Type B pancreatic cell (in vitro differentiated cells): ENCODE measurements at regions not wholly inside any gene's neighbourhood (a gene's known extent, or its start where the extent isn't known, plus 50 kb on each side); places are given as distances from the start of the nearest gene placed in this dataset.

Experiments
- DNase-seq: peaks from one replicate; pipeline ENCODE4 v3.0.0; 2021; ENCODE audit warnings: mixed read lengths; ENCODE audit not compliant: unreplicated experiment; ENCODE audit errors: extremely low spot score
- H3K27ac Mint-ChIP-seq: 2 replicates; pipeline ENCODE4 v1.8.0; 2021; ENCODE audit warnings: mild to moderate bottlenecking, mixed read lengths
- H3K27me3 Mint-ChIP-seq: 2 replicates; pipeline ENCODE4 v1.8.0; 2021; ENCODE audit warnings: mixed read lengths
- H3K36me3 Mint-ChIP-seq: 2 replicates; pipeline ENCODE4 v1.8.0; 2021; ENCODE audit warnings: mixed read lengths
- H3K4me1 Mint-ChIP-seq: one replicate; pipeline ENCODE4 v1.8.0; 2021; ENCODE audit warnings: mixed read lengths; ENCODE audit not compliant: unreplicated experiment
- H3K4me3 Mint-ChIP-seq: 2 replicates; pipeline ENCODE4 v1.8.0; 2021; ENCODE audit warnings: mild to moderate bottlenecking, mixed read lengths
- H3K9me3 Mint-ChIP-seq: 2 replicates; pipeline ENCODE4 v1.8.0; 2021; ENCODE audit warnings: mixed read lengths
- TF ChIP-seq, protein P1 (sequence below): fragments of 200-600 bp; sonication (generic); conservative IDR thresholded peaks from 2 replicates; pipeline ENCODE4 v1.5.0; 2021; ENCODE audit warnings: antibody characterized with exemption, mild to moderate bottlenecking

DNA sequence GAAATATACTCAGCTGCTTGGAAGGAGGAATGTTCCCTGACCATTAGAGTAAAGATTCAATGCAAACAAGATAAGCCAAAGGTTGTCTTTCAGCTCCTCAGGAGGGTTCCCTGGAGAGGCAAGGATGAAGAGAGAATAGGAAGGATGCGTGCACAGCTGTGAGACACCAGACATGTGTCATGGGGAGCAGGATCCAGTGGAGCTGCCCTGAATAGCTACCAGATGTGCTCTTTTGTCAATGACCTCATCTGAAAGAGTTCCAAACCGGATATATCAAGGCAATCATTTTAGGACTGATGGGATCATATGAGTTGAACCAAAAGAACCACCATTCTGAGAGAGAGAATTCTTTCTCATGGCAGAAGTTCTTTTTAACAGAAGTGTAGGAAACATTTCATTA is 490.6 kb downstream of the IRS1 start:
- Mint-ChIP-seq H3K27me3 (no peaks in the 10 kb centered on the region), H3K9me3 (peaks cover 6% of the 10 kb centered on the region), H3K36me3 (no peaks in the 10 kb centered on the region), H3K27ac (no peak overlapping the region), H3K4me3 (no peak overlapping the region), H3K4me1 (peaks cover 10% of the 10 kb centered on the region)
- TF ChIP-seq, protein P1, sequence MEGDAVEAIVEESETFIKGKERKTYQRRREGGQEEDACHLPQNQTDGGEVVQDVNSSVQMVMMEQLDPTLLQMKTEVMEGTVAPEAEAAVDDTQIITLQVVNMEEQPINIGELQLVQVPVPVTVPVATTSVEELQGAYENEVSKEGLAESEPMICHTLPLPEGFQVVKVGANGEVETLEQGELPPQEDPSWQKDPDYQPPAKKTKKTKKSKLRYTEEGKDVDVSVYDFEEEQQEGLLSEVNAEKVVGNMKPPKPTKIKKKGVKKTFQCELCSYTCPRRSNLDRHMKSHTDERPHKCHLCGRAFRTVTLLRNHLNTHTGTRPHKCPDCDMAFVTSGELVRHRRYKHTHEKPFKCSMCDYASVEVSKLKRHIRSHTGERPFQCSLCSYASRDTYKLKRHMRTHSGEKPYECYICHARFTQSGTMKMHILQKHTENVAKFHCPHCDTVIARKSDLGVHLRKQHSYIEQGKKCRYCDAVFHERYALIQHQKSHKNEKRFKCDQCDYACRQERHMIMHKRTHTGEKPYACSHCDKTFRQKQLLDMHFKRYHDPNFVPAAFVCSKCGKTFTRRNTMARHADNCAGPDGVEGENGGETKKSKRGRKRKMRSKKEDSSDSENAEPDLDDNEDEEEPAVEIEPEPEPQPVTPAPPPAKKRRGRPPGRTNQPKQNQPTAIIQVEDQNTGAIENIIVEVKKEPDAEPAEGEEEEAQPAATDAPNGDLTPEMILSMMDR = no peak
- no peak for DNase-seq

DNA sequence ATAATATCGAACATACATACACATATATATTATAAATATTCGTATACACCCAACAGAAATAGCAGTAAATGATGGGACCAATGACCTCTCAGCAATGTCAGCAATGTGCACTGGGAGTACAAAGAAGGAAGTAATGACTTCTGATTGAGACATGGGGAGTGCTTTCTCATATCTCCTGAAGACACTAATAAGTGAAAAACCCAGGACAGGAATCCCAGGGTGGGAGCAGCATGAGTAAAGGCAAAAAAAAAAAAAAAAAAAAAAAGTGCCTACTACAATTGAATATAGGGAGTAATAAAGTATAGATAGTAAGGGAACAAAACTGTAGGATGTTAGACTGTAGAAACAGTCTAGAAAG is 491.3 kb downstream of the IRS1 start:
- Mint-ChIP-seq H3K27ac (no peak overlapping the region), H3K4me3 (no peak overlapping the region), H3K27me3 (no peaks in the 10 kb centered on the region), H3K36me3 (no peaks in the 10 kb centered on the region), H3K9me3 (peaks cover 6% of the 10 kb centered on the region), H3K4me1 (peaks cover 10% of the 10 kb centered on the region)
- TF ChIP-seq, protein P1 = no peak
- no peak for DNase-seq

DNA sequence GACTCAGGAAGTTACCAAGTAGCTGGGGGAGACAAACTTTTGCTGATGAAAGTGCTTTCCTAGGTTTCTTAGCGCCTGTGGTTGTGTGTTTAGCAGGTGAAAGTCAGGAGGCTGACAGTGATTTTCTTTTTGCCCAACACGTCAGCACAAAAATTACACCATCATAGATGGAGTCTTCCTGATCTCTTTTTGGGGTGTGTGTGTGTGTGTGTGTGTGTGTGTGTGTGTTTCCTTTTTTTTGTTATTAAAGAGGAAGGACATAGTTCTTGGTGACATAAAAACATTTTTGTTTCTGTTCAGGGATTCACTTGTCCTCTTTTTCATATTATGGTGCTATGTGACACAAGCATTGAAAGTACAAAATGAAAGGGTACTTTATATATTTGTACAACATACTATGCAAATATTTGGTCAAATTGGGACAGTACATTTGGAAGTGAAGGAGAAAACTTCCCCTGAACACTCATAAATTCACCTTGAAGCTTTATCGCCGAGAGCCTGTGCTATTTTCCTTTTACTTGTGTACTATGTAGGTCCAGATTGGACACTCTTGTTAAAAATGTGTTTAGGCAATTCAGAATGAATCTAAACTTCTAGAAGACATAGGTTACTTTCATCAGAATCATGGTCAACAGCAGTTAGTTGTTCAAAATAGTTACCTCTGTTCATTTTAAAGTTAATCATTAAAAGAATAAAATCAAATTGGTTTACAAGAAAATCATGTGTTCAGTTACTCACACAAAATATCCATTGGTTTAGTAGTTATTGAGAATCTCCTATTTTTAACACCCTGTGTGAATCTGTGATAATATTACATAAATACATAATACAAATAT is 491.9 kb downstream of the IRS1 start:
- peaks cover 6% of the 10 kb centered on the region for H3K9me3 Mint-ChIP-seq
- TF ChIP-seq, protein P1 = no peak
- no peak for DNase-seq
- no peak overlapping the region for H3K27ac Mint-ChIP-seq
- no peak overlapping the region for H3K4me3 Mint-ChIP-seq
- peaks cover 10% of the 10 kb centered on the region for H3K4me1 Mint-ChIP-seq
- no peaks in the 10 kb centered on the region for H3K36me3 Mint-ChIP-seq
- H3K27me3 Mint-ChIP-seq = no peaks in the 10 kb centered on the region

DNA sequence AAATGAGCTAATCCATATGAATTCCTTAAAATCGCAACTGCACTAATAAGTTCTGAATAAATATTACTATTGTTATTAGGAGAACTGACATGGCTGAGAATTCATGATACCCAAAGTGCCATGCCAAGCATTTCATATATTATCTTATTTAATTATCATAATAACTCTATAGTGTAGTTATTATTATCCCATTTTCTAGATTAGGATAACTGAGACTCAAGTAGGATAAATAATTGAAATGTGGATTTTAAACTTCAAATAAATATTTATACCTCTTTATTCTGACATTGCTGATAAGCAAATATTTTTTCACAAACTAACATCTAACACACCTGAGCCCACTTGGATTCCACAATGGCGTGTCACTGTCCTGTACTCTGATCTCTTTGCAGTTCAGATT is 492.7 kb downstream of the IRS1 start:
- TF ChIP-seq, protein P1 = no peak
- peaks cover 6% of the 10 kb centered on the region for H3K9me3 Mint-ChIP-seq
- no peak overlapping the region for H3K4me3 Mint-ChIP-seq
- no peaks in the 10 kb centered on the region for H3K27me3 Mint-ChIP-seq
- DNase-seq = no peak
- H3K36me3 Mint-ChIP-seq = no peaks in the 10 kb centered on the region
- H3K4me1 Mint-ChIP-seq = peaks cover 10% of the 10 kb centered on the region
- H3K27ac Mint-ChIP-seq = no peak overlapping the region

DNA sequence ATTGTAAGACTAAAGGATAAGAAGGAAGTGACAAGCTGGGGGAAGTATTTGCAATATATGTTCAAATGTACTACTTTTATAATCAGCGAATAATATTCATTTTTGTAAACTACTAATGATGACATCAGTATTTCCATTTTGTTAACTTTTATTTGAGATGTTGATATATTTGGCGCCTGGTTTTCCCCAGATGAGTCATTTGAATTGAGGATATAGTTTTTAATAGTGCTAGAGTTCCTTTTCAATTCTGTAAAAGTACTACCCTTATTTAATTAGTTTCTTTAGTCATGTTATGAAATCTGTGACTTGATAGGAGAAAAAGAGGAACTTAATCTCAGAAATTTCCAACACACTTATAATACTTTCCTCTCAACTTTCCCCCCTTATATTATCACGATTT is 495.3 kb downstream of the IRS1 start:
- no peak overlapping the region for H3K27ac Mint-ChIP-seq
- no peak for DNase-seq
- TF ChIP-seq, protein P1 = no peak

More for the DNA sequence above, 495.3 kb downstream of the IRS1 start:
- no peaks in the 10 kb centered on the region for H3K27me3 Mint-ChIP-seq
- peaks cover 6% of the 10 kb centered on the region for H3K4me1 Mint-ChIP-seq
- peaks cover 6% of the 10 kb centered on the region for H3K9me3 Mint-ChIP-seq
- H3K4me3 Mint-ChIP-seq = no peak overlapping the region
- H3K36me3 Mint-ChIP-seq = no peaks in the 10 kb centered on the region
